ENCODE measurements at regions not wholly inside any gene's neighbourhood (a gene's known extent, or its start where the extent isn't known, plus 50 kb on each side); places are given as distances from the start of the nearest gene placed in this dataset.
"Not testable (repeated sequence)": the region's sequence is repeated elsewhere in the genome, so short reads cannot be mapped to it uniquely, and the experiment has no call there.

- ATAC-seq = no peak
- Histone ChIP-seq H3K4me3 (no peak overlapping the region), H3K27me3 (no peaks in the 10 kb centered on the region), H3K36me3 (peaks cover 0 to 39% (median 0%) of the 10 kb centered on the region in 9 donors), H3K27ac (no peak overlapping the region), H3K9me3 (no peaks in the 10 kb centered on the region), H3K4me1 (no peaks in the 10 kb centered on the region)
- intact Hi-C loops (cut with DNase I) = no loop called here
- TF ChIP-seq CTCF (IDR thresholded peaks at IDR 0.05) = no peak
- no peak for TF ChIP-seq POLR2A (IDR thresholded peaks at IDR 0.05)
- DNase-seq = no peak
- WGBS, 4 donors = 93 to 95% methylated on average over 1 of the region's 1 CpG; no CpG with 5 or more reads in 2 of the 4 donors
These were observed 154.9 kb downstream of the KDM5D start for GRCh38 chrY:19589664-19590063.

- Histone ChIP-seq H3K27me3 (no peaks in the 10 kb centered on the region), H3K27ac (no peak overlapping the region), H3K4me3 (no peak overlapping the region), H3K36me3 (peaks cover 0 to 34% (median 0%) of the 10 kb centered on the region in 9 donors), H3K9me3 (no peaks in the 10 kb centered on the region), H3K4me1 (no peaks in the 10 kb centered on the region)
- no peak for TF ChIP-seq POLR2A (IDR thresholded peaks at IDR 0.05)
- TF ChIP-seq CTCF (IDR thresholded peaks at IDR 0.05) = no peak
- no peak for ATAC-seq
- 91 to 94% methylated on average over 3 of the region's 3 CpGs; no CpG with 5 or more reads in 2 of the 4 donors for WGBS, 4 donors
- intact Hi-C loops (cut with DNase I) = no loop called here
- DNase-seq = no peak
These were observed 157.2 kb downstream of the KDM5D start for GRCh38 chrY:19587311-19587710.

- H3K27ac ChIP-seq; H3K4me3 ChIP-seq; ATAC-seq; H3K27me3 ChIP-seq; intact Hi-C loops (cut with DNase I); H3K36me3 ChIP-seq; DNase-seq; H3K4me1 ChIP-seq; H3K9me3 ChIP-seq: not testable (repeated sequence)
- WGBS, 4 donors = 56% methylated on average over 3 of the region's 3 CpGs; no CpG with 5 or more reads in 2 of the 4 donors
These were observed 163.5 kb downstream of the KDM5D start for GRCh38 chrY:19580990-19581389.

- no peak overlapping the region for H3K4me3 ChIP-seq
- H3K27ac ChIP-seq = no peak overlapping the region
- intact Hi-C loops (cut with DNase I) = loop anchor here in 1 of 10 donors (10.0 kb wide), 1 partner anchor 146 kb away; no protein-coding TSS in a partner anchor
- no peaks in the 10 kb centered on the region for H3K9me3 ChIP-seq
- DNase-seq = no peak
- TF ChIP-seq POLR2A (IDR thresholded peaks at IDR 0.05) (no peak), CTCF (IDR thresholded peaks at IDR 0.05) (no peak)
- H3K4me1 ChIP-seq = peaks cover 0 to 7% (median 0%) of the 10 kb centered on the region in 12 donors
- no peaks in the 10 kb centered on the region for H3K27me3 ChIP-seq
- 43% methylated on average over 3 of the region's 3 CpGs; no CpG with 5 or more reads in 2 of the 4 donors for WGBS, 4 donors
- ATAC-seq = peak in 1 of 4 donors; percentile 13
- no peaks in the 10 kb centered on the region for H3K36me3 ChIP-seq
These were observed 166.1 kb downstream of the KDM5D start for GRCh38 chrY:19578281-19578874.

- TF ChIP-seq CTCF (IDR thresholded peaks at IDR 0.05) (no peak), POLR2A (IDR thresholded peaks at IDR 0.05) (no peak)
- DNase-seq = no peak
- Histone ChIP-seq H3K27ac (no peak overlapping the region), H3K4me3 (no peak overlapping the region), H3K27me3 (no peaks in the 10 kb centered on the region), H3K4me1 (peaks cover 0 to 7% (median 0%) of the 10 kb centered on the region in 12 donors), H3K9me3 (no peaks in the 10 kb centered on the region), H3K36me3 (no peaks in the 10 kb centered on the region)
- intact Hi-C loops (cut with DNase I) = loop anchor here in 1 of 10 donors (10.0 kb wide), 1 partner anchor 148 kb away; no protein-coding TSS in a partner anchor
- ATAC-seq = no peak
- 93 to 95% methylated on average over 6 of the region's 6 CpGs; no CpG with 5 or more reads in 2 of the 4 donors for WGBS, 4 donors
These were observed 167.3 kb downstream of the KDM5D start for GRCh38 chrY:19577250-19577649.
